RKO (cell line): ENCODE measurements at regions not wholly inside any gene's neighbourhood (a gene's known extent, or its start where the extent isn't known, plus 50 kb on each side); places are given as distances from the start of the nearest gene placed in this dataset.
"Not testable (repeated sequence)": the region's sequence is repeated elsewhere in the genome, so short reads cannot be mapped to it uniquely, and the experiment has no call there.

Experiments
- DNase-seq: peaks from one replicate; pipeline ENCODE4 v3.0.0-alpha.2; 2016; ENCODE audit warnings: low spot score

DNA sequence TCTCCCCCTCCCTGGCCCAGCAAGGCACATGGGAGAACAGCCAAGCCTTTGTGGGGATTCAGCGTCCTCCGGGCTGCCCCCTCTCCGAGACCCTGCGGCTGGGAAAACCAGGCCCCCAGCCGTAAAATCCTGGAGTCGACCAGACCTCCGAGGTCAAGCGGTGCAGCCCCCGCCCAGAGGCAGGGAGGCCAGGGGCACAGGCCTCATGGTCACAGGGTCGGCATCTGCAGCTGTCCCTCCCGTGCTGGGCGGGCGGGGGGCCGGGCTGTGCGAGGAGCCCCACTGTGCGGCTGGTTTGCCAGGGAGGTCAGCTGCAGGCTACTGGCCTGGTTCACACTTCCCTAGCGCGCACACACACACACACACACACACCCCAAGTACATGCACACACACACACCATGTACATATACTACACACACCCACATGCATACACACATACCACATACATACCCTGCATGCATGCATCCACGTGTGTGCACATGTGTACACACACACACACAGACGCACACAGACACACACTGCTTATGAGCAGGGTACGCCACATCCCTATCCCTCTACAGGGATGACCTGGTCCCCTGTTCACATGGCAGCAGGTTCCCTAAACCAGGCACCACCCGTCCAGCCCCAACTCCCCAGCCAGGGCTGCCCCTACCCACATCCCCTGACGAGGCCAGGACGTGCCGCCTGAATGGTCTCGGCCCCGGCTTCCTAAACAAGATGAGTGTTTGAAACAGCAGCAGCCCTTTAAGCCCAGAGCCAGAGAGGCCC is 108.9 kb upstream of the CIBAR2 start:
- DNase-seq: no peak

DNA sequence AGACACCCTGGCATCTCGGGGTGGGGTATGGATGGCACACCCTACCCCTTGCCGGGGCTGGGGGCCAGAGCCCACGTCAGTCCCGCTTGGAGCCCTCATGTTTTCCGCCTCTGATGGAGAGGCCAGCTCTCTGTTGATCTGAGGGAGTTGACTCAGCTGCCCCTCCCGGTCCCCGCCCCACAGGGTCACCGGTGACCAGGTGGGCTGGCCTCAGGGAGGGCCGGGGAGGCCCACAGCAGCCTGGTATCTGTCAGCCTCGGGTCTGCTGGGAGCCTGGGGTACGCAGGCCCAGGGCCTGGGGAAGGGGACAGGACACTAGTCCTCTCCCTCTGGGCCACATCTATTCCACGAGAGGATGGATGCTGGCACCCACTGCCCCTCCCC is 109.5 kb upstream of the CIBAR2 start:
- no peak for DNase-seq

DNA sequence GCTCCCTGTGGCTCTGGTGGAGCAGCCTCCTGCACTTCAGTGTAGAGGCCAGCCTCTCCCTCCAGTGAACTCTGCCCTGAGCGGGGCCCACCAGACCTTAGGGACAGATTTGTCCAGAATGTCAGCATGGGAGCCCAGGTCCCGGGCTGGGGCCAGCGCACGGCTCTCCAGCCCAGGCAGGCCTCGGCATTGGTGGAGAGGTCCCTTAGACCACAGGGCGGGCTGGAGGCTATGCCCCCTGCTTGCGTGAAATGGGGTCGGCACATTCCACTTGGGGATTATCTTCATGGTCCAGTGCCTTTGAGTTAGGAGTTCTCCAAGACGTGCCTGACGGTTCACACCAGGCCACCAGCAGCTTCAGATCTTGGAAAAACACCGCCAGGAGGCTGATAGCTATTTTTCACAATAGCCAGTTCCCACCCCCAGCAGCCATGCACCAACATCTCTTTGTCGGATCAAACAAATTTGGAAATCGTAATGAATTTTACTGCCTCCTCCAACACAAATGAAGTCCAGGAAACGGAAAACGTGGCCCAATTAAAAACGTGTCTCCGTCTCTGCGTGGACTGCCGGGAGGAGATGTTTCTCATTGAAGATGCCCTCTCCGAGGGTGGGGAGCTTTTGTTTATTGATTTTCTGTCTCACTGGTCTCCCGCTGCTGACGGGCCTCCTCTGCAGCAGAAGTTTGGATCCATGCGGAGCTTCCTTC is 110.0 kb upstream of the CIBAR2 start:
- DNase-seq: no peak

GRCh38 chr16:85225257-85225656 is 113.0 kb upstream of the CIBAR2 start:
- DNase-seq: no peak

GRCh38 chr16:85225721-85226120 is 113.4 kb upstream of the CIBAR2 start:
- no peak for DNase-seq

GRCh38 chr16:85227084-85227945 is 115.0 kb upstream of the CIBAR2 start:
- DNase-seq: no peak

GRCh38 chr16:85227946-85228862 is 115.9 kb upstream of the CIBAR2 start:
- no peak for DNase-seq

- no peak for DNase-seq
These were observed 116.7 kb upstream of the CIBAR2 start for GRCh38 chr16:85228970-85229430.

GRCh38 chr16:85229869-85230462 is 117.7 kb upstream of the CIBAR2 start:
- no peak for DNase-seq

- not testable (repeated sequence) for DNase-seq
These were observed 118.6 kb upstream of the CIBAR2 start for GRCh38 chr16:85230764-85231383.

DNA sequence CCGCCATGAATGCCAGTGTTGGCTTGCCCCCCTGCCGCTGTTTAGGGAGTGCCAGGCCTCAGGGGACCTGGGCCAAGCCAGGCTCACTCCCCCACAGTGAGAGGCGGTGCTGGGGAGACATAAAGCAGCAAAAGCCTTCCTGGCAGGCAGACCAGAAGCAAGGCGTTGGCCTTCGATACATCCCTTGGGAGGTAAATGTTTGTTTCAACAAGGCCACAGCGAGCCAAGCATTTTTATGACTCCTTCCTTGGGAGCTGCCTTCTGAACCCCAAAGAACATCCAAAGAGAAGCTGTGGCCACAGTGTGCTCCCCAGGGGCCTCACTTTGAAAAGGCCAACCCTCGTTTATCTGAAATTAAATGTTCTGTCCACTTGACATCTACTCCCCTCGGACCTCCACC is 119.7 kb upstream of the CIBAR2 start:
- no peak for DNase-seq

DNA sequence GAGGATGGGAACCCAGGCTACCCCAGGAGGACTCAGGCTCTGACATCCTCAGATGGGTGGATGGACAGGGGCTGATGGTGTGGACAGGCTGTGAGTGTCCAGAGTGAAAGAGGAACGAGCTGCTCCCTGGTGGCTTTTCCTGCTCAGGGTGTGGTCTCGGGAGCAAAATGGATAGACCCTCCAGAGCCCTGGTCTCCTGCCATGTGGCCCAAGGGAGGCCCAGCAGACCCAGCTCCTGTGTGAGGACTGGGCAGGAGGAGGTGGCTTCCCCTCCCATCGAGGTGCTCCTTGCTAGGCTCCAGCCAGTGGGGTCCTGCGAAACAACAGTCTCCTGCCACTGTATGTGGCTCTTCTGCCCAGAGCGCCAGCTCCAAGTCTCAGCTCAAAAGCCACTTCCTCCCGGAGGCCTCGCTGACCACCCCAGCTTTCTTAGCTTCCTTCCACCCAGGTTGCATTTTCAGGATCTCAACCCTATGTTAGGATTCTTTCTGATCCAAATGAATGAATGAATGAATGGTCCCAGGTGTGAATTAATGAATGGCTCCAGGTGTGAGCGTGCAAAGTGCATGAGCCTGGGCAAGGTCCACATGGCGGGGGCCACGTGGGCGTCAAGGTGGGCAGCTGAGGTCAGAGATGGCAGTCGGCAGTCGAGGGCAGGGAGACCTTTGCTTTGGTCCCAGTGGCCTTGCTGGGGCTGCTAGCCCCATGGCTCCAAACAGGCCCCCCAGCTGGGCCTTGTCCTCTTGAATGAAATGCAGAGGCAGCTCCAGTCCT is 120.3 kb upstream of the CIBAR2 start:
- DNase-seq: no peak

GRCh38 chr16:85233516-85233915 is 121.2 kb upstream of the CIBAR2 start:
- no peak for DNase-seq

DNA sequence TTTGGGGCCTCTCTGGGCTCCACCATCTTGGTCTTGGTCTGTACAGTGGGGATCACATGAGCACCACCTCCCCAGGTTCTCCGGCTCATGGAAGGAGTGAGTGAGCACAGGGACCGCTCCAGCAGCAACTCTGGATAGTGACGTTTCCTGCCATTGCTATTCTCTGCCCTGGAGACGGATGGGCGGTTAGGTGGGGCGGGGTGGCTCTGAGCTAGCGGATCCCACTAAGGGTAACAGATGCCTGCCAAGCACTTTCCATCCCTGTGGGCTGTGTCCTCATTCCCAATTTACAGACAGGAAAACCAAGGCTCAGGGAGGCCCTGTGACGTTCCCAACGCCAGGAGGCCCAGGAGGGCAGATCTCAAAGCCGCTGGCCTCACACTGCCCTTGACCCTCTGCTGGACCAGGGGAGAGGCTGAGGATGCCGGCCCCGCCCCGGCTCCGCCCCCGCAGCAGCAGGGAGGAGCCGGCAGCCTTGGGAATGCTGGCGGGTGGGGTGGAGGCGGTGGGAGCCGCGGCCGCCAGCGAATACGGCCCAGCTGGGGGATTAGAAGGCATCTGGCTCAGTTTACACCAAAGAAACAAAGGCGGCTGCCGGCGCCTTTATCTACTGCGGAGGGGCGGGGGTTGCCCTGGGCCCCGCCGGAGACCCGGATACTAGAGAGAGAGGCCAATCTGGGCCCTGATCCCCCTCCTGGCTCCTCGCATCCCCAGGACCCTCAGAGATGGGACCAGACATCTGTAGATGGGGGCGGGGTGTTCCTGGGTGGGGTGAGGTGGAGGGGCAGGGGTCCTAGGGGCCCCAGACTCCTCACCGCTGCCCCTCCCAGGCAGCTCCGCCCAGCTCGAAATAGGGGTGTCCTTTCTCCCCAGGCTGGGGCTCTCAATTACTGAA is 122.3 kb upstream of the CIBAR2 start:
- DNase-seq: no peak

- no peak for DNase-seq
These were observed 123.9 kb upstream of the CIBAR2 start for GRCh38 chr16:85235991-85236817.

DNA sequence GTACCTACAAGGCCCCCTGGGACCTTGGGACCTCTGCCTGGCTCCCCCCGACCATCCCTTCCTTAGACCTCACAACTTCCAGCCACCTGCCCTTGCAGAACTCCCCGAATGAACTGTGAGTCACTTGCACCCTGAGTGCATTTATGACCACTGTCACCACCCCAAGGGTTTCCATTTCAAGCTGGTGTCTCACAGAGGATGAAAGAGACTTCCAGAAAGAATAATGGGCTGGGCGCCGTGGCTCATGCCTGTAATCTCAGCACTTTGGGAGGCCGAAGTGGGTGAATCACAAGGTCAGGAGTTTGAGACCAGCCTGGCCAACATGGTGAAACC is 124.5 kb upstream of the CIBAR2 start:
- peak; percentile 23 for DNase-seq

GRCh38 chr16:85237817-85238216 is 125.5 kb upstream of the CIBAR2 start:
- no peak for DNase-seq

DNA sequence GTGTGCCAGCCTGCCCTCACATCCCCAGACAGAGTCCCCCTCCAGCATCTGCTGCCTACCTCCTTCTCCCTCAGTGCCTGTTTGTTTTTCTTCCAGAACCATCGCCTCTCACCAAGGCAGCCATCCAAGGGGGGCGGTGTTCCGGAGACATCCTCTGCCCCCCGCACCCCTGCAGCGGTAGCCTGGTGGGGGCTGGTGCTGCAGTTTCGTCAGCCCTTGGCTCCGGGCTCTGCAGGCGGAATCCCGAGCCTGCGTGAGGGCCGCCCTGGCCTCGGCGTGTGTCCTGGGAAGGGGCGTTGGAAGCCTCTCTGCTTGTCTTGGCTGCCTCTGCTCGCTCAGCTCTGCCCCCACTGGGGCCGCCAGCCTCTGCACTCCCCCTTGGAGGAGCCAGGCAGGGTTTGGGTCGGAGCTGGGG is 126.0 kb upstream of the CIBAR2 start:
- DNase-seq: no peak
